ENCODE measurements at regions not wholly inside any gene's neighbourhood (a gene's known extent, or its start where the extent isn't known, plus 50 kb on each side); places are given as distances from the start of the nearest gene placed in this dataset.

GRCh38 chr9:90022474-90022873 lies 417.7 kb downstream of the GADD45G start:
- no peak for TF ChIP-seq SIN3A (IDR thresholded peaks at IDR 0.05; ENCODE audit: low read depth, low read length)
- no peak for TF ChIP-seq CTCF (IDR thresholded peaks at IDR 0.05 in 2 of 3, conservative IDR thresholded peaks at IDR 0.05 in 1 of 3; ENCODE audit: control insufficient read depth in 2 of 3, extremely low read depth in 1 of 3, insufficient read depth in 1 of 3, low read depth in 3 of 3, low read length in 3 of 3)
